ENCODE measurements at regions not wholly inside any gene's neighbourhood (a gene's known extent, or its start where the extent isn't known, plus 50 kb on each side); places are given as distances from the start of the nearest gene placed in this dataset.

DNA sequence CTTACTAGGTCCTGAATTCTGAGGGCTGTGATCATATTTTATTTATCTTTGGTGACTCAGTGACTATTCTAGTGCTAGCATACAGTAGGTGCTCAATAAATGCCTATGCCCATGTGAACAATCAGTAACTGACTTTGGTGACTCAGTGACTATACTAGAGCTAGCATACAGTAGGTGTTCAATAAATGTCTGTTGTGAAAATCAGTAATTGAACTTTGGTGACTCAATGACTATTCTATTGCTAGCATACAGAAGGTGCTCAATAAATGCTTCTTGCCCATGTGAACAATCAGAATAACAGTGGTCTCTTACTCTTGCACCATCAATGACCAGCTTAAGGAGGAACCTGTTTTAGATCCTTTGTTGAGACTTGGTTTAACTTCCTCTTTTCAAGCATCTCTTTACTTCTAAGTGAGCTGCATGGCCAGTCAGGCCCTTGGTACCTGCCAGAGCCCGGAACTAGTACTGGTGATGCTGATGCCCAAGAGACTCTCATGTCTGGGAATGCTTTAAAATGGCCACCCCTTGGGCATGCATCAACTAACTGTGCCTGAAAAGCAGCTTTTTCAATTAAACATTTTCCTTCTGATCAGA, 214.9 kb upstream of the SPRED2 start:
- DNase-seq (ENCODE audit: low spot score): no peak

GRCh38 chr2:65640793-65641103, 208.3 kb upstream of the SPRED2 start:
- DNase-seq (ENCODE audit: low spot score): no peak

DNA sequence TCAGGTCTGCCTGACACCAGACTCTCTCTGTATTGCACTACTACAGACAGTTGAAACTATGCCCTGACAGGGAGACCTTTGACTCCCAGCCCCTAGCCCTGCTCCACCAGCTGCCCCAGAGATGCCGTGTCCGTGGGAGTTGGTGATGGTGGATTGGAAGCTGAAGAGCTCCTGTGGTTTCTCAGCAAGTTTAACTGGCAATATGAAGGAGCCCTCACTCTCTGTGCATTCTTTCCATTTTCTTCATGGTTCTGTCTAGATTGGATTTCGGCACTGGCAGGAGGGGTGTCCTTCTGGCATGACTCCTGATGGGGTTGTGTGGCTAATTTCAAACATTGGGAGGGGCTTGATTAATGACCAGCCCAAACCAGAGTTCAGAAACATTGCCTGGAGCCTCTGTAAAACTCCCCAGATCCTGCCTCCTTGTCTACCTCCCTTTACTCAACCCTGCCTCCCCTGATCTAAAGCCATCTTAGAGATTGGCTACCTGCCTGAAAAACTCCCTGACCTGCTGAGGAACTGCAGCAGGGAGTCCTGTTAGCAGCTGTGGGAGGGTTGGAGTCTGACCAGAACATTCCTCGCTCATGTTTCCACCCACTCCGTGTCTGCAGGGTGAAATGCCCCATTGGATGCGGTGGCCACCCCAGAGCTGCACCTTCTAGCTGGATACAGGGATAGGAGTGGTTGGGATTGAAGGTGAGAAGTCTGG, 206.9 kb upstream of the SPRED2 start:
- DNase-seq (ENCODE audit: low spot score): no peak

DNA sequence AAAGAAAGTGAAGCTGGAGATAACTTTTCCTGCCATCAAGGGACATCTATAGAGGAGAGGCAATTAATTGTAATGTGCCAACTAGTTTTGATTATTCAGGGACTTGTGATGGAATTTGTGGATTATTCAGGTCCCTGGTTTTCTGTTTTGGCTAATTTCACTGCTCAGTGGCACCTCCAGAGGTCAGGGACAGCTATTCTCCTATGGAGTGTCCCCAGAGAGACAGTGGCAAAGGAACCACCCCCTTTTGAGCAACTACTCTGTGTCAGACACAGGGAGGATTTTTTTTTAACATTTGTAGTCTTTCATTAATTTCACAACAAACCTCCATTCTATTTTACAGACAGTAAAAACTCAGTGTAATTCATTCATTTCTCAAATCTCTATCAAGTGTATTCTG, 206.0 kb upstream of the SPRED2 start:
- no peak for DNase-seq (ENCODE audit: low spot score)

GRCh38 chr2:65636813-65637483, 204.5 kb upstream of the SPRED2 start:
- DNase-seq (ENCODE audit: low spot score): no peak

DNA sequence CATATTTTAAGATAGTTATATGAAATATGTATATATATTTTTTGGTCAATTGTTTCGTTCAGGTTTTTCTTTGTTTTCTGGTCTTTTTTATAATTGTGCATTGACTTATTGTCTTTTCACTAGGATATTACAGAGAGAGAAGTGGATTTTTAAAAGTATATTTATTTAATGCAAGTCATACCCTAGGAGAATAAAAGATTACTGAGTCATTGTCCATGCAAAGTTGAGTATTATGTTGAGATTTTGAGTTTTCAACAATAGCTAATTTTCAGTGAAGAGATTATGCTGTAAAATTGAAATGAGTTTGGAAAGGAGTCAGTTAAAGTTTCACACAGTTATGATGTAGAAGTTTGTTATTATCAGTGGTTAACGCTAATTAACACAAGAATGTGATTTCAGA, 203.6 kb upstream of the SPRED2 start:
- DNase-seq (ENCODE audit: low spot score): no peak

DNA sequence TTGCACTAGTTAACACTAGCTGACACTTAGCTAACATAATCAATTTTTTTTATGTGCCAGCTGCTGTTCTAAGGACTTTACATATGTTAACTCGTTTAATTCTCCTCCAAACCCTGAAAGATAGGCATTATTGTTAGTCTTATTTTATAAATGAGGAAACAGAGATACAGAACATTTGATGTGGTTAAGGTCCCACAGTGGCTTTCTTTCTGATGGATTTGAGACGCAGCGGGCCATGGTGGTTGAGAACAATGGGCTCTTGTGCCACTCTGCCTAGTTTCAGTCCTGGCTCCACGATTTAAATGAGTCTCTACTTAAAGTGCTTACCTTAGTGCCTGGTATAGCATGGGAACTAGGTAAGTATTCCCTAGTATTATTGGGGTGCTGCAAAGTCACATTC, 201.9 kb upstream of the SPRED2 start:
- DNase-seq (ENCODE audit: low spot score): no peak

- DNase-seq (ENCODE audit: low spot score): no peak
These were observed 198.2 kb upstream of the SPRED2 start for GRCh38 chr2:65630643-65631042.

DNA sequence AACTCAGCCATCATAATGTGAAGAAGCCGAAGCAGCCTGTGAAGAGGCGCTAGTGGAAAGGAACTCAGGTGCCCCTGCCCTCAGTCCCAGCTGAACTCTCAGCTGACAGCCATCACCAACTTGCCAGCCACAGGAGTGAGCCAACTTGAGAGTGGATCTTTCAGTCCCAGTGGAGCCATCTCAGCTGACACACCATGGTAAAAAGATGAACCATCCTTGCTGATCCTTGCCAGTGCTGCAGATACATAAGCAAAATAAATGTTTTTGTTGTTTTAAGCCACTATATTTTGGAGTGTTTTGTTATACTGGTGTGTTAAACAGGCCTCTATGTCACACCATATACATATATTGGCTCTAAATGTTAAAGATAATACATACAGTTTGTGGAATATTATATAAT, 195.8 kb upstream of the SPRED2 start:
- peak; percentile 20 for DNase-seq (ENCODE audit: low spot score)

- no peak for DNase-seq (ENCODE audit: low spot score)
These were observed 194.4 kb upstream of the SPRED2 start for GRCh38 chr2:65626831-65627230.

- no peak for DNase-seq (ENCODE audit: low spot score)
These were observed 193.6 kb upstream of the SPRED2 start for GRCh38 chr2:65625982-65626381.

GRCh38 chr2:65622951-65623535, 190.6 kb upstream of the SPRED2 start:
- DNase-seq (ENCODE audit: low spot score): no peak

- no peak for DNase-seq (ENCODE audit: low spot score)
These were observed 190.1 kb upstream of the SPRED2 start for GRCh38 chr2:65622499-65622898.

DNA sequence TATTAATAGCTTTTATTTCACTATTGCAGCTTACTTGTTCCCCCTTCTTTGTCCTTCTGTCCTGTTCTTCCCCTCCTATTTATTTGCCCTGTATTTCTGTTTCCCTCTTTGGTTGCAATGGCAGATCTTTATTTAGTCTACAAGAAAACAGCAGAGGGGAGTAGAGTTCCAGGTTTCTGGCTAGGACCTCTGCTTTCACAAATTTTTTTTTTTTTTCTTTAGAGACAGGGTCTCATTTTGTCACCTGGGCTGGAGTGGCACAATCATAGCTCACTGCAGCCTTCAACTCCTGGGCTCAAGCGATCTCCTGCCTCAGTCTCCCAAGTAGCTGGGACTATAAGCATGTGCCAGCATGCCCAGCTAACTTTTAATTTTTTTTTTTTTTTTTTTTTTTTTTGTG, 188.1 kb upstream of the SPRED2 start:
- peak; percentile 17 for DNase-seq (ENCODE audit: low spot score)

DNA sequence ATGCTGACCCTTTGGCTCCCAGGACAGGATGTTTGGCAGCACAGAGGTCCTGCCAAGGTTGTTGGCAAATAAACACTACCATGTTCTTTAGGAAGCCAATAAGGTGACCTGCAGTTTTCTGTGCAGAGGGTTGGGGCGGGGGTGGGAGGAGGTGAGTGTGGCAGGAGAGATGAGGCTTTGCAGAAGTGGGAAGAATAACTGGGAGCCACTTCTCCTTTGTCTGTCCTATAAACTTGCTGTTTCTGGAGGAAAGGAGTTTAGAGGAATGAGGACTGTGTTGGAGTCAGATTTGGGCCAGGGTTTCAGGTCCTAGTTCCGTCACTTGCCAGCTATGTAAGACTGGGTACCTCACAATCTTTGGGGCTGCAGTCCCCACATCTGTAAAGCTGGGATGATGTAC, 187.6 kb upstream of the SPRED2 start:
- peak; percentile 20 for DNase-seq (ENCODE audit: low spot score)

GRCh38 chr2:65615602-65616001, 183.2 kb upstream of the SPRED2 start:
- no peak for DNase-seq (ENCODE audit: low spot score)

DNA sequence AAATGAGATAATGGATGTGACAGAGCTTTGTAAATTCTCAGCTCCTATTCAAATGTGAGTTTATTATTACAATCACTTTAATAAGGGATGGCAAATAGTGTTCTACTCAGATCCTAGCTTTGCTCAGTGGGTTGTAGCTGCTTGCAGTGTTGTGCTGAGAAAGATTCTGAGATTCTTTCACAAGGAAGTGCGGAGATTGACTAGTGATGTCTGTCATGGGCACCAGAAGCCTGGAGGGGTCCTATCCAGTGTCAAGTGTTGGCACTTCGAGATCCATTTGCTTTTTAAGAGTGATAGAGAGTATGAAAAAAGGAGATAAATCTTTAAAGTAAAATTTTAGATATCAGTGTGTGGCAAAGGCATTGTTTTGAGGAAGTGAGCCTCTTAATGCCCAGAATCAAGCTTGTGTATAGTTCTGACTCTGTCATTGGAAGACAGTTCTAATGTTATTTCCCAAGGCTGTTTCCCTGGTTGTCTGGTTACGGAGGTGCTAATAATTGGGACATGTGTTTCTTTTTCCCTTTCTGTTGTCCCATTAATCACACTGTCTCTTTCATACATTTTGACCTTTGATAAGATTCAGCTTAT, 181.7 kb upstream of the SPRED2 start:
- no peak for DNase-seq (ENCODE audit: low spot score)

DNA sequence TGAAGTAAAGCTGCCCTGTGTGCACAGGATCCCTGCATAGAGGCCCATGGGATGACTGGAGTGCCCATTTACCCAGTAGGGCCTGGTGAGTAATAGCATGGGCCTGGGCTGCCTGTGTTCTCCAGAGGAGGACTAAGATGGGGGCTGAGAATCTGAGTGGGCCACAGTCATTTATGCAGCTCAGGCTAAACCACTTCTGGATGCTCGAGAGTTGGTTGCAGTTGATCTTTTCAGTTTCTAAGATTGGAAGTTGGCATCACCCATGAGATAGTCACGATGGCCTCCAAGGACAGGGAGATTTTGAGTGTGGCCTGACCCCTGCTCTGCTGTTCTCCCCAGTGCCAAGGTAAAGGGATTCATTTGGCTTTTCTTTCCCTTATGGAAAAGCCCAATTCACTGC, 179.1 kb upstream of the SPRED2 start:
- DNase-seq (ENCODE audit: low spot score): no peak

DNA sequence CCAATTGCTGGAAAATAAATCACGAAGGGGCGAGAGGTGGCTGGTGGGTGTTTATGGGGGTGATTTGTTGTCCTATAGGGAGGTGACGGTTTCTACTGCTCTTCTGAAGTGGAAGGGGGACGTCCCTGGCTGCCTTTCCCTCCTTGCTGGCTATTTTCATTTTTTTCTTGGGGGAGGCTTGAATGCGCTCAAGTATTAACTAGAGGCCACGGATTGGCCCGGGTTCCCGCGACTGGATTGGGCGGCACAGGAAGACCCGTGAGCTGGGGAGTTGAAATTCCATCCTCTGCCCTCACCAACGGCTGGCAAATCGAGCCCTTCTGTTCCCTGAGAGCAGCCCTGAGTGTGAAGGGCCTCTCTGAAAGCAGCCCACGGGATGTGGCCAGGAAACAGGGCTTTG, 176.5 kb upstream of the SPRED2 start:
- DNase-seq (ENCODE audit: low spot score): peak; percentile 71

GRCh38 chr2:65608466-65608865, 176.1 kb upstream of the SPRED2 start:
- no peak for DNase-seq (ENCODE audit: low spot score)

DNA sequence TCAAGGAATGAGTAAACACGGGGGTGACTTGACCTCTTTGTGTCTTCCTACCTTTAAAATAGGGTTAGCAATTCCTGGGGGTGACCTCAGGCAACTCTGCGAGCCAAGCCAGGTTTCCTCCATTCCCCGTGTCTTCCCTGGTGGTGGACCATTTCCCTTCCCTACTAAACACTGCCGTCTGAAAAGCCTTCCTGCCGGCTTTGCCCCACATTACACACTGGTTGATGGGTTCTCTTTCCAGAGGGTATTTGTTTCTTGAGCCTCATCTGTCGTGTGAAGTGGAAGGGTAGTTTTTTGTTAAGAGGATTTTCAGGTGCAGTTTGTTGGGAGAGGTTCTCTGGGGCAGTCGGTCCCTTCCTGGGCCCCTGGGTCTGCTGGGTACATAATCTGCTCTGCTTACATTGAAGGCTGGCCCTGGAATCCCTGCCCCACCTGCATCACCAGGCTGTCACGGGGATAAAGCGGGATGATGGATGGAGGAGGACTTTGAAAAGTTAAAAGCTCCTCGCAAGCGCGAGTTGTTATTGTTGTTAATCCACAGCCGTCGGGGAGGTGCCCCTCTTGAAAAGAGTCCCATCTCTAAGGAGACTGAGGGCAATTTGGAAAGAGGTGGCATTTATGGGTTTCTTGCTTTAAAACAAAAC, 175.4 kb upstream of the SPRED2 start:
- DNase-seq (ENCODE audit: low spot score): no peak

DNA sequence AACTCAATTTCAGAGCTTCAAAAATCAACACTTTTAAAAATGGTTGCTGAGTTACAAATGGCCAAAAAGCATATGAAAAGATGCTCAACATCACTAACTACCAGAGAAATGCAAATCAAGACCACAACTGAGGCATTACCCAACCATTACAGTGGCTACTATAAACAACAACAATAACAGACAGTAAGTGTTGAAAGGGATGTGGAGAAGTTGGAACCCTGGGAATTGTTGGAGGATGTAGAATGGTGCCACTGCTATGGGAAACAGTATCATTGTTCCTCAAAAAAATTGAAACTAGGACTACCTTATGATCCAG, 173.3 kb upstream of the SPRED2 start:
- no peak for DNase-seq (ENCODE audit: low spot score)
